ENCODE measurements at regions not wholly inside any gene's neighbourhood (a gene's known extent, or its start where the extent isn't known, plus 50 kb on each side); places are given as distances from the start of the nearest gene placed in this dataset.

DNA sequence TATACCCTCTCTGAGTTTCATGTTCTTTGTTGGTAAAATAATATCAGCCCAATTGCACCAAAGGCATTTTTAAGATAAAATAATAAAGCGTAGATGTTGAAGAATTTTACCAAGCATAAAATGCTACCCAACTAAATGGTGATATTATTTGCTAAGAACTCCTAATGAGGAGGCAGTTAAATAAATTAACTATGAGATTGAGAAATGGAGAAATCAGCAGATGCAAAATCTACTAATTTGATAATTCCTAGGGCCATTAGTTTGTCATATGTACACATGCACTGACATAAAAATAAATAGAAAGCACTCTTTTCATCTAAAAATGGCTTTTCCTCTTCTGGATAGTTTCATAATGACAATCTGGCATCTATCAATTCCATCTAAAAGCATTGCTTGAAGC, 681.5 kb upstream of the FAM98A start:
- no peak for DNase-seq (ENCODE audit: low read depth)
- no peak overlapping the region for H3K4me3 ChIP-seq (ENCODE audit: low read depth, low read length)
- TF ChIP-seq, protein P1, sequence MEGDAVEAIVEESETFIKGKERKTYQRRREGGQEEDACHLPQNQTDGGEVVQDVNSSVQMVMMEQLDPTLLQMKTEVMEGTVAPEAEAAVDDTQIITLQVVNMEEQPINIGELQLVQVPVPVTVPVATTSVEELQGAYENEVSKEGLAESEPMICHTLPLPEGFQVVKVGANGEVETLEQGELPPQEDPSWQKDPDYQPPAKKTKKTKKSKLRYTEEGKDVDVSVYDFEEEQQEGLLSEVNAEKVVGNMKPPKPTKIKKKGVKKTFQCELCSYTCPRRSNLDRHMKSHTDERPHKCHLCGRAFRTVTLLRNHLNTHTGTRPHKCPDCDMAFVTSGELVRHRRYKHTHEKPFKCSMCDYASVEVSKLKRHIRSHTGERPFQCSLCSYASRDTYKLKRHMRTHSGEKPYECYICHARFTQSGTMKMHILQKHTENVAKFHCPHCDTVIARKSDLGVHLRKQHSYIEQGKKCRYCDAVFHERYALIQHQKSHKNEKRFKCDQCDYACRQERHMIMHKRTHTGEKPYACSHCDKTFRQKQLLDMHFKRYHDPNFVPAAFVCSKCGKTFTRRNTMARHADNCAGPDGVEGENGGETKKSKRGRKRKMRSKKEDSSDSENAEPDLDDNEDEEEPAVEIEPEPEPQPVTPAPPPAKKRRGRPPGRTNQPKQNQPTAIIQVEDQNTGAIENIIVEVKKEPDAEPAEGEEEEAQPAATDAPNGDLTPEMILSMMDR (conservative IDR thresholded peaks at IDR 0.05; ENCODE audit: low read depth, low read length): no peak

GRCh38 chr2:34266908-34267697, 668.0 kb upstream of the FAM98A start:
- TF ChIP-seq, protein P1 (conservative IDR thresholded peaks at IDR 0.05; ENCODE audit: low read depth, low read length): no peak
- no peak overlapping the region for H3K4me3 ChIP-seq (ENCODE audit: low read depth, low read length)
- no peak for DNase-seq (ENCODE audit: low read depth)

GRCh38 chr2:34261701-34262100, 662.6 kb upstream of the FAM98A start:
- no peak overlapping the region for H3K4me3 ChIP-seq (ENCODE audit: low read depth, low read length)
- TF ChIP-seq, protein P1 (conservative IDR thresholded peaks at IDR 0.05; ENCODE audit: low read depth, low read length): no peak
- no peak for DNase-seq (ENCODE audit: low read depth)

DNA sequence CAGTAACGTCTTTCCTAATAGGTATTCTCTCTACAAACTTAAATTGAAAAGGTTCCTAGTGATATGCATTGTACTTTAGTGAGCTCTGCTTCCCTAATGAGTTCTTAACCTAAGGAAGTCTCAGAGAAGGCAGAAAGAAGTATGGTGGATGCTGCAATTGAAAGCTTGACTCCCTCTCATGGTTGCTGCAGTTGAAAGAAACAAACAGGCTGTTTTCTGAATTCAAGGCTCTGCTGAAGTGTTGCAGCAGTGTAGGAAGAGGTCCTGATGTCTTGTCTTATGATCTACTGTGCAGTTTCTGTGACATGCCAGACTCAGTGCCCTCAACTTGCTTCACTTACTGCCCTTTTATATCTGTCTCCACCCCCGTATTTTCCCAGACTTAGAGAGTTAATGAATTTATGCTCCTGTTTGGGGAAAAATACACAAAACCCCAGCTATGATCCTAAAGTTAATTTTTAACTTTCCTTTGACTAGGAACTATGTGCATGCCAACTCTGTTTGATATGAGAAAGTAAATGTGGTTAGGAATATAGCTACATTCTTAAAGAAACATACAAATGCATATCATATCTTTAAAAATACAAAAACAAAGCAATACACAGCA, 655.3 kb upstream of the FAM98A start:
- DNase-seq (ENCODE audit: low read depth): no peak
- H3K4me3 ChIP-seq (ENCODE audit: low read depth, low read length): no peak overlapping the region

GRCh38 chr2:34252111-34252510, 653.0 kb upstream of the FAM98A start:
- H3K4me3 ChIP-seq (ENCODE audit: low read depth, low read length): no peak overlapping the region
- TF ChIP-seq, protein P1 (conservative IDR thresholded peaks at IDR 0.05; ENCODE audit: low read depth, low read length): no peak
- DNase-seq (ENCODE audit: low read depth): no peak

More for the DNA sequence above, 655.3 kb upstream of the FAM98A start:
- TF ChIP-seq, protein P1 (conservative IDR thresholded peaks at IDR 0.05; ENCODE audit: low read depth, low read length): no peak

DNA sequence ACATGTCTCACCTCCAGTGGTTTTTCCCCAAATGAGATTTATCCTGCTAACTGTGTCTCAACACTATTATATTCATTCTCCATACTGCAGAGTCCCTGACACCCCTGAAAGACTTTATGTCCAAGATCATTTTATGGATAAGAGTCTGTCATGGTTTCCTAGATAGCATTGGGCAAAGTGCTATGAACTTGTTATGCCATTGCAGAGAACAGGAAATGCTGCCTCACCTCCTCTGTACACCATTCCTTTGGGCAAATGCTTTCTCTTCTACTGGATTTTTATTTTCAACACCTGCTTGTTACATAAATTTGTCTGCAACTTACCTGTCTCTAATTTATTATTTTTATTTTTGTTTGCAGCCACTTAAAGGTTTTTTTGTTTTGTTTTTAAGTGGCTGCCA, 652.5 kb upstream of the FAM98A start:
- H3K4me3 ChIP-seq (ENCODE audit: low read depth, low read length): no peak overlapping the region
- no peak for DNase-seq (ENCODE audit: low read depth)
- TF ChIP-seq, protein P1 (conservative IDR thresholded peaks at IDR 0.05; ENCODE audit: low read depth, low read length): no peak

GRCh38 chr2:34244195-34244594, 645.1 kb upstream of the FAM98A start:
- TF ChIP-seq, protein P1 (conservative IDR thresholded peaks at IDR 0.05; ENCODE audit: low read depth, low read length): no peak

More at GRCh38 chr2:34244195-34244594, 645.1 kb upstream of the FAM98A start:
- no peak overlapping the region for H3K4me3 ChIP-seq (ENCODE audit: low read depth, low read length)
- DNase-seq (ENCODE audit: low read depth): no peak
